ENCODE measurements at regions not wholly inside any gene's neighbourhood (a gene's known extent, or its start where the extent isn't known, plus 50 kb on each side); places are given as distances from the start of the nearest gene placed in this dataset.

GRCh38 chr21:27683292-27683691 is 716.4 kb upstream of the ADAMTS5 start:
- H3K27ac ChIP-seq, result no peak overlapping the region
- DNase-seq, result no peak
- TF ChIP-seq POLR2AphosphoS5 (IDR thresholded peaks at IDR 0.05) (no peak), EP300 (IDR thresholded peaks at IDR 0.05) (no peak), CTCF (IDR thresholded peaks at IDR 0.05) (no peak), POLR2A (IDR thresholded peaks at IDR 0.05) (no peak)
- H3K27me3 ChIP-seq, result no peaks in the 10 kb centered on the region
- WGBS, 5 donors, result 75 to 96% (median 95%) methylated on average over 2 of the region's 2 CpGs
- no peak overlapping the region for H3K4me3 ChIP-seq
- H3K36me3 ChIP-seq, result no peaks in the 10 kb centered on the region
- peaks cover 0 to under 1% (median 0%) of the 10 kb centered on the region in 4 donors for H3K9me3 ChIP-seq
- intact Hi-C loops (cut with DNase I; ENCODE audit: low total_unique reads), result no loop called here
- no peaks in the 10 kb centered on the region for H3K4me1 ChIP-seq

GRCh38 chr21:27681841-27682240 is 715.0 kb upstream of the ADAMTS5 start:
- TF ChIP-seq POLR2A (IDR thresholded peaks at IDR 0.05) (no peak), POLR2AphosphoS5 (IDR thresholded peaks at IDR 0.05) (no peak), CTCF (IDR thresholded peaks at IDR 0.05) (no peak), EP300 (IDR thresholded peaks at IDR 0.05) (no peak)
- Histone ChIP-seq H3K27me3 (no peaks in the 10 kb centered on the region), H3K4me1 (no peaks in the 10 kb centered on the region), H3K9me3 (no peaks in the 10 kb centered on the region), H3K4me3 (no peak overlapping the region), H3K36me3 (no peaks in the 10 kb centered on the region), H3K27ac (no peak overlapping the region)
- DNase-seq, result no peak
- intact Hi-C loops (cut with DNase I; ENCODE audit: low total_unique reads), result no loop called here
- 30 to 43% (median 37%) methylated on average over 2 of the region's 2 CpGs for WGBS, 5 donors

- Histone ChIP-seq H3K36me3 (no peaks in the 10 kb centered on the region), H3K27me3 (no peaks in the 10 kb centered on the region), H3K4me1 (no peaks in the 10 kb centered on the region), H3K4me3 (no peak overlapping the region), H3K9me3 (no peaks in the 10 kb centered on the region), H3K27ac (no peak overlapping the region)
- intact Hi-C loops (cut with DNase I; ENCODE audit: low total_unique reads), result no loop called here
- TF ChIP-seq CTCF (IDR thresholded peaks at IDR 0.05), result no peak
- no peak for TF ChIP-seq POLR2AphosphoS5 (IDR thresholded peaks at IDR 0.05)
- TF ChIP-seq EP300 (IDR thresholded peaks at IDR 0.05), result no peak
- no peak for TF ChIP-seq POLR2A (IDR thresholded peaks at IDR 0.05)
- DNase-seq, result peak in 1 of 2 donors; percentile 9
These were observed 714.1 kb upstream of the ADAMTS5 start for GRCh38 chr21:27681038-27681437.

- Histone ChIP-seq H3K27ac (no peak overlapping the region), H3K9me3 (no peaks in the 10 kb centered on the region), H3K36me3 (no peaks in the 10 kb centered on the region), H3K4me3 (no peak overlapping the region), H3K4me1 (no peaks in the 10 kb centered on the region), H3K27me3 (no peaks in the 10 kb centered on the region)
- TF ChIP-seq CTCF (IDR thresholded peaks at IDR 0.05) (no peak), EP300 (IDR thresholded peaks at IDR 0.05) (no peak), POLR2AphosphoS5 (IDR thresholded peaks at IDR 0.05) (no peak), POLR2A (IDR thresholded peaks at IDR 0.05) (no peak)
- intact Hi-C loops (cut with DNase I; ENCODE audit: low total_unique reads), result no loop called here
- no peak for DNase-seq
These were observed 713.3 kb upstream of the ADAMTS5 start for GRCh38 chr21:27680181-27680580.
